Trophoblast cell (in vitro differentiated cells and primary cell): ENCODE measurements at regions not wholly inside any gene's neighbourhood (a gene's known extent, or its start where the extent isn't known, plus 50 kb on each side); places are given as distances from the start of the nearest gene placed in this dataset.
"Not testable (repeated sequence)": the region's sequence is repeated elsewhere in the genome, so short reads cannot be mapped to it uniquely, and the experiment has no call there.

ENCODE experiments used
- DNase-seq, 2 donors: peaks; one replicate each; pipeline ENCODE4 v3.0.0-alpha.2; 2016
- H2AFZ ChIP-seq: 2 replicates; pipeline ENCODE4 v1.6.1; 2013; ENCODE audit warnings: low read length, moderate library complexity, mild to moderate bottlenecking; ENCODE audit not compliant: insufficient read depth, poor library complexity
- H2AK5ac ChIP-seq: 2 replicates; pipeline ENCODE4 v1.6.1; 2013; ENCODE audit warnings: mild to moderate bottlenecking, low read length
- H2BK120ac ChIP-seq: 2 replicates; pipeline ENCODE4 v1.6.1; 2013; ENCODE audit warnings: low read length, mild to moderate bottlenecking, moderate library complexity; ENCODE audit not compliant: insufficient read depth, poor library complexity
- H2BK12ac ChIP-seq: 2 replicates; pipeline ENCODE4 v1.6.1; 2013; ENCODE audit warnings: mild to moderate bottlenecking, low read length, moderate library complexity
- H2BK5ac ChIP-seq: 2 replicates; pipeline ENCODE4 v1.6.1; 2013; ENCODE audit warnings: low read length, low read depth, moderate library complexity, mild to moderate bottlenecking; ENCODE audit not compliant: poor library complexity
- H3K14ac ChIP-seq: 2 replicates; pipeline ENCODE4 v1.6.1; 2013; ENCODE audit warnings: mild to moderate bottlenecking, low read length
- H3K18ac ChIP-seq: 2 replicates; pipeline ENCODE4 v1.6.1; 2013; ENCODE audit warnings: mild to moderate bottlenecking, low read length
- H3K23ac ChIP-seq: 2 replicates; pipeline ENCODE4 v1.6.1; 2013; ENCODE audit warnings: low read length
- H3K27ac ChIP-seq: 2 replicates; pipeline ENCODE4 v1.5.1; 2013; ENCODE audit warnings: low read depth, mild to moderate bottlenecking, inconsistent platforms, low read length, moderate library complexity
- H3K27me3 ChIP-seq: 2 replicates; pipeline ENCODE4 v1.6.1; 2013; ENCODE audit warnings: inconsistent platforms, mild to moderate bottlenecking, low read length, moderate library complexity; ENCODE audit not compliant: insufficient read depth
- H3K36me3 ChIP-seq, 2 experiments: 1 replicate in 1 of 2; 2 replicates in 1 of 2; pipeline ENCODE4 v1.6.1; 2013; ENCODE audit warnings: low read length in 2 of 2, mild to moderate bottlenecking in 2 of 2, moderate library complexity in 1 of 2; ENCODE audit not compliant: insufficient read depth in 2 of 2, control insufficient read depth in 1 of 2
- H3K4ac ChIP-seq: 2 replicates; pipeline ENCODE4 v1.6.1; 2013; ENCODE audit warnings: low read depth, mild to moderate bottlenecking, low read length, moderate library complexity
- H3K4me1 ChIP-seq, 2 experiments: 1 replicate in 1 of 2; 2 replicates in 1 of 2; pipeline ENCODE4 v1.6.1; 2013; ENCODE audit warnings: low read length in 2 of 2, mild to moderate bottlenecking in 2 of 2, moderate library complexity in 1 of 2; ENCODE audit not compliant: insufficient read depth in 2 of 2, control insufficient read depth in 1 of 2
- H3K4me2 ChIP-seq: 2 replicates; pipeline ENCODE4 v1.6.1; 2013; ENCODE audit warnings: inconsistent platforms, mild to moderate bottlenecking, low read length, moderate library complexity
- H3K4me3 ChIP-seq: 2 replicates; pipeline ENCODE4 v1.5.1; 2013; ENCODE audit warnings: mild to moderate bottlenecking, low read depth, low read length, inconsistent platforms
- H3K79me1 ChIP-seq: one replicate; pipeline ENCODE4 v1.6.1; 2013; ENCODE audit warnings: low read length
- H3K79me2 ChIP-seq: 2 replicates; pipeline ENCODE4 v1.6.1; 2013; ENCODE audit warnings: low read length, mild to moderate bottlenecking; ENCODE audit not compliant: control insufficient read depth, insufficient read depth, poor library complexity
- H3K9ac ChIP-seq: 2 replicates; pipeline ENCODE4 v1.6.1; 2013; ENCODE audit warnings: mild to moderate bottlenecking, low read length
- H3K9me3 ChIP-seq: 2 replicates; pipeline ENCODE4 v1.6.1; 2013; ENCODE audit warnings: low read depth, mild to moderate bottlenecking, control low read depth, inconsistent platforms, low read length; ENCODE audit not compliant: insufficient read depth
- H4K12ac ChIP-seq: 2 replicates; pipeline ENCODE4 v1.6.1; 2013; ENCODE audit warnings: low read depth, mild to moderate bottlenecking, low read length, moderate library complexity
- H4K8ac ChIP-seq: 2 replicates; pipeline ENCODE4 v1.6.1; 2013; ENCODE audit warnings: low read depth, mild to moderate bottlenecking, low read length, moderate library complexity
- H4K91ac ChIP-seq: one replicate; pipeline ENCODE4 v1.6.1; 2013; ENCODE audit warnings: low read depth, mild to moderate bottlenecking, low read length, moderate library complexity
- WGBS: extraction: QIAGEN DNeasy Blood & Tissue Kit; methylation state at CpG from one replicate; pipeline ENCODE4 v1.1.7; 2013; ENCODE audit warnings: missing lambda C conversion rate; ENCODE audit not compliant: insufficient read length, insufficient coverage; ENCODE audit errors: extremely low coverage; 5-methylcytosine and 5-hydroxymethylcytosine counted together

- no peak overlapping the region for H2BK120ac ChIP-seq
- no peak overlapping the region for H3K4me3 ChIP-seq
- H3K27ac ChIP-seq = no peak overlapping the region
- H3K23ac ChIP-seq = no peak overlapping the region
- no peak overlapping the region for H4K12ac ChIP-seq
- no peak overlapping the region for H3K4me2 ChIP-seq
- no peak overlapping the region for H3K4ac ChIP-seq
- H3K9me3 ChIP-seq = peaks cover 4% of the 10 kb centered on the region
- no peak for DNase-seq
- H3K18ac ChIP-seq = no peak overlapping the region
- WGBS = no CpG with 5 or more reads among the region's 7 CpGs
- no peaks in the 10 kb centered on the region for H3K79me1 ChIP-seq
- H3K36me3 ChIP-seq = peaks cover 2 to 3% of the 10 kb centered on the region in 2 experiments
- H3K27me3 ChIP-seq = no peaks in the 10 kb centered on the region
- H2BK12ac ChIP-seq = no peak overlapping the region
- H2AK5ac ChIP-seq = no peak overlapping the region
- no peaks in the 10 kb centered on the region for H3K79me2 ChIP-seq
- H2AFZ ChIP-seq = no peak overlapping the region
- no peaks in the 10 kb centered on the region for H3K4me1 ChIP-seq
- H4K8ac ChIP-seq = no peak overlapping the region
- H3K14ac ChIP-seq = no peak overlapping the region
- H4K91ac ChIP-seq = no peak overlapping the region
- H2BK5ac ChIP-seq = no peak overlapping the region
- H3K9ac ChIP-seq = no peak overlapping the region
These were observed 55.2 kb upstream of the TUSC1 start for GRCh38 chr9:25733336-25733982.

- not testable (repeated sequence) for DNase-seq, H3K27me3 ChIP-seq
These were observed 53.9 kb upstream of the TUSC1 start for GRCh38 chr9:25731895-25732794.

More at GRCh38 chr9:25731895-25732794, 53.9 kb upstream of the TUSC1 start:
- H3K4me3 ChIP-seq, H2AK5ac ChIP-seq, H3K9ac ChIP-seq, H3K18ac ChIP-seq, H3K79me1 ChIP-seq, H2BK5ac ChIP-seq, H3K14ac ChIP-seq, H3K9me3 ChIP-seq, H3K79me2 ChIP-seq, H2AFZ ChIP-seq, H2BK120ac ChIP-seq, H4K8ac ChIP-seq, H3K4me2 ChIP-seq, H3K27ac ChIP-seq, H4K91ac ChIP-seq, H3K36me3 ChIP-seq, H3K4me1 ChIP-seq, H2BK12ac ChIP-seq, H4K12ac ChIP-seq, H3K23ac ChIP-seq, H3K4ac ChIP-seq: not testable (repeated sequence)
- WGBS = no CpG with 5 or more reads among the region's 19 CpGs
